GM19025 (cell line): ENCODE measurements at regions not wholly inside any gene's neighbourhood (a gene's known extent, or its start where the extent isn't known, plus 50 kb on each side); places are given as distances from the start of the nearest gene placed in this dataset.
"Not testable (repeated sequence)": the region's sequence is repeated elsewhere in the genome, so short reads cannot be mapped to it uniquely, and the experiment has no call there.

Experiments used
- ATAC-seq: cut with Tn5 transposase; IDR thresholded peaks from one replicate; pipeline ENCODE4 v1.9.1; 2021; ENCODE audit warnings: mild to moderate bottlenecking, low read depth, moderate library complexity; ENCODE audit not compliant: unreplicated experiment

DNA sequence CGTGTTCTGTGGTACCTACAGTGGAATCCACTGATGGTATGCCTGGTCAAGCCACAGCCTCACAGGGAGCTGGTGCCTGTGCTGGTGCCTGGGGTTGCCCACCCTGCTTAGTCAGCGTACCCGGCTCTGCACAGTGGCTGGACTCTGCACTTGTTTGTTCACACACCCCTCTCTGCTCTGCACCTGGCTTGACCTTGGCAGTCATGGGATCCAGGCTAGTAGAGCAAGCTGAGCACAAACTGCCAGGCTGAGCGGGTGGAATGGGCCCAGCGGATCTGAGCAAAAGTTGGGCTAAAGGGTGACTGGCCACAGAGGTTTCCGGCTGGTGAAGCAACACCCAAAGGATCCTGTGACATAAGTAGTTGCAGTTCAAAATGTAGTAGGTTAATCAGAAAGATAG, 163.5 kb downstream of the CDH19 start:
- no peak for ATAC-seq

DNA sequence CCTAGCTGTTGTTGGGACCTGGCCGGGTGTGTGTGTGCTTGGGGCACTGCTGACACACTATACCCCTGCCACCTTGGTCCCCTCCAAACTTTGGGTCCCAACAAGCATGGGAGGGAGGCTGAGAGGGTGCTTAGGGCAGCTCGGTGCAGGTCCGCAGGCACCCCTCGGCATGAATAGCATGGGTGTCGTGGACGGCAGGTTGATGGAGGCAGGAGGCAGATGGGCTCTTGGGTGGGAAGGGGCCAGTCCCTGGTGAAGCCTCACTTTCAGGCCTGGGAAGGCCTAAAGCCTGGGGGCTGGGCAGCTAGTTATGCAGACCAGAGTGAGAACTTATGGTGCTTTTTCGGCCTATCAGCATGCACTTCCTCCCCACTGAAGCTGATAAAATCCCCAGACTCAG, 164.2 kb downstream of the CDH19 start:
- ATAC-seq, result no peak

DNA sequence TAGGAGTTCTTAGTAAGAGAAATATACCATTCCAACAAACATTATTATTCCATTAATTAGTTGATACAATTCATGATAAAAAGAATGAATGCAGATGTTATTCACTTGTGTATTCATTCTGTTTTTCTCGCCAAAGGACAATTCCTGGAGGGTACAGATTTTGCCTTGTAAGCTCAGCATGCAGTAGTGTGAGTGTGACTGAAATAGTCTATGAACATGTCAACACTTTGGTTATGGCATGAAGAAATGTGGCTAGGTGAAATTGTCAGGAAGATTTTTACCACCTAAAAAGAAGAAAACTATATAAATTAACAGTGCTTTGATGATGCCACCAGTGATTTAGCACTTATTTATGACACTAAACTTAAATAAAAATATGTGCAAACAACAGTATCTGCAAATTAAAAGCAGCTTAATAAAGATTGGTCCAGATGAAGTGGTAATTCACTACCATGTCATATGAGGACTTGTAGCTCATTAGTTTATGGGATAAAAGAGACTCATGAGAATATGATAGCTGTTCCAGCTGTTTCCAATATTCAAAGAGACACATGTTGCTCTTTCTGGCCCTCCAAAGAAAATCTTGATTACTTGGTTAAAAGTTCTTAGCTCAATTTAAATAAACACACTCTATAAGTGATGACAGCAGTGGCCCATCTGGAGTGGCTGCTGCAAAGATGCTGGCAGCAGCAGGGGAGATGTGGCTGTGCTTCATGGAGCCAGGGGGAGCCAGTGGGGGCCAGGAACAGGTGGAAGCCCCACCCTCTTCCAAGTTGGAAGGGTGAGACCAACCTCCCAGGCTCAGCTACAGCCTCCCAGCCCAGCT, 165.0 kb downstream of the CDH19 start:
- ATAC-seq, result no peak

DNA sequence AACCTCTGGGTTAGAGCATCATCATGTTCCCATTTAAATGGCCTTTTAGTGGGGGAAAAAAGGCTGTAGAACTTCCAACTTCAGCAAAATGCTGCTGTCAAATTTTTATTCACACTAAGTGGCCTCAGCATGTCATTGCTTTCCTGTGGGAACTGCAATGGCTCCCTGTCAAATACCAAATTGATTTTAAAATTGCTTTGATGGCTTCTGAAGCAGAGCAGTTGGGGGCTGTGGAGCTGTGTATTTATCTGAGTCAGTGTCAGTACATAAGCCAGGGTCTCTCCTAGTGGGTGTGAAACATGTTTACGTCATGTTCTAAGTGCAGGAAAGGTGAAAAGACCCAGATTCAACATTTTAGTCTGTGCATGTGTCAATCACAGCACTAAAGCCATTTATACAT, 171.3 kb downstream of the CDH19 start:
- ATAC-seq, result no peak

DNA sequence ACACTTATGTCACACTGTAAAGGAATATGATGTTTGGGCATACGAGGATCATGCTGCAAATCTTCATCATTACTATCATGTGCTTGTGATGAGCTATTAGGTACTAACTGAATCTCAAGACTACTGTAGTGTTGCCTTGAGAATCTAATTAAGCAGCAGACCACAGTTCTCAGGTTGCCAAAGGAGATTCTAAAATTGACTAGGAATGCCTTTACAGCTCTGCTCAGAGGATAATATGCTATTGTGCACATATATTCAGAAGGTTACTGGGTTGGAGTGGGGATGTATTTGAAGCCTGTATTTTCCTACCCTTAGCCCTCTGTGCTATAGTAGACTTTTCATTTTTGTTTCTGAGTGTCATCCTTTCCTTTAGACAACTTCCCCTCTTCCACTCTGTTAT, 175.1 kb downstream of the CDH19 start:
- no peak for ATAC-seq

DNA sequence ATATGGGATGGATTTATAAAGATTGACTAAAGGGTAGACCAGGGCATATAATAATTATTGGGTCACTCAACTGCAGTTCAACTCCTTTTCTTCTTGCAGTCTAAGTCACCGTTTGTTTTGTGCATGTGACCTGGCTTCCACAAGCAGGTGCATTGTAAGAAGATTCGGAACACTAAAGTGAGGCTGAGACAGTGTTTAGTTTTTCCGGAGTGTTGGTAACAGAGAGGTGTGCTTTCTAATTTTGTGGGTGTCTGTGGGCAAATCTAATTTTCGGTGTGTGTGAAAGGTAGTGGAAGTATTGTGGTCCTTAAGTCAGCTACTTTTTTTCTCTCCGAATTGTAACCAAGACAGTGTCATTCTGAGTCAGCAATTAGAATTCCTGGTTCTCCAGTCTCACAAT, 184.5 kb downstream of the CDH19 start:
- no peak for ATAC-seq

DNA sequence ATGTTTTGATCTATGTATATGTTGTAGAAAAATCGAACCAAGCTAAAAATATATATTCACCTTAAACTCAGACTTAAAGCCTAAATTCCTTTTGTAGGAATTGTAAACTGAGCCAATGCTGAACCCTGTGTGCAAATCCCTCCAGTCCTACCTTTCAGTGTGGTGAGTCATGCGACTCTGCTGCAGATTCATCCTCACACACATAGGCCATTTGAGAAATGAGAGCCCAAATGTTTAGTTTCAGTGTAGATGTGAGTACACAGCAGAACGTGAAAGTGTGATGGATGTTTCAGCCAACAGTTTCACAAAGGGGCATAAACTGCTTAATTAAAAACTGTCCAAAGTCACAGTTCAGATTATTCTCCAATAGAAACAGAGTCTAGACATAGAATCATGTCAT, 193.2 kb downstream of the CDH19 start:
- ATAC-seq, result no peak

DNA sequence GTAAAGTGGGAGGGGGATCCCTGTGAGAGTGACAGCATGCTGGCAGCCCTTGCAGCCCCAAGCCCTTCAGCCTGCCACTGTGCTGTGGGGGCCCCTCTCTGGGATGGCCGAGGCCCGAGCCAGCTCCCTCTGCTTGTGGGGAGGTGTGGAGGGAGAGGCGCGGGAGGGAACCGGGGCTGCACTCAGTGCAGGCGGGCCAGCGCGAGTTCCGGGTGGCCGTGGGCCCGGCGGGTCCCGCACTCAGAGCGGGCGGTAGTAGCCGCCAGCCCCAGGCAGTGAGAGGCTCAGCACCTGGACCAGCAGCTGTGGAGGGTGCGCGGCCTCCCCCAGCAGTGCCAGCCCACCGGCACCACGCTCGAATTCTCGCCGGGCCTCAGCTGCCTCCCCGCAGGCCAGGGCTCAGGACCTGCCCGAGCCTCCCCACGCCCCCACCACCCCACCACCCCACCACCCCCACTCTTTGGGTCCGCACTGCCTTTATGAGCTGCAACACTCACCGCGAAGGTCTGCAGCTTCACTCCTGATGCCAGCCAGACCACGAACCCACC, 208.1 kb downstream of the CDH19 start:
- no peak for ATAC-seq

DNA sequence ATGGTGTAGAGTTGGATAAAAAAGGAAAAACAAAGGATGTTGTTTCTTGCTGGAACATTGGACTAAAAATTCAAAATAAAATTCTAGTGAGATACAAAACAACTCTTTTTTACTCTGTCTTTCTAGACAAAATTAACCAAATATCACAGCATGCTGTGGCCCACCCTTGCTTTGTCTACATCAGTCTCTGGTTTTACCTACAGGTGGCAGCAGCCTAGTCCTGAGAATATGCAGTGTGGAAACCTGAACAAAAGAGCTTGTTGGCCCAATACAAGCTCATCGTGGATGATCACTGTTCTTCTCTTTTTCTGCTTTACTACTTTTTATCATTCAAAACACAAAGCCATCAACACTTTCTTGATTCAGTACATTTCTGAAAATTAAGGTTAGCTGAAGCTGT, 210.4 kb downstream of the CDH19 start:
- ATAC-seq, result no peak

DNA sequence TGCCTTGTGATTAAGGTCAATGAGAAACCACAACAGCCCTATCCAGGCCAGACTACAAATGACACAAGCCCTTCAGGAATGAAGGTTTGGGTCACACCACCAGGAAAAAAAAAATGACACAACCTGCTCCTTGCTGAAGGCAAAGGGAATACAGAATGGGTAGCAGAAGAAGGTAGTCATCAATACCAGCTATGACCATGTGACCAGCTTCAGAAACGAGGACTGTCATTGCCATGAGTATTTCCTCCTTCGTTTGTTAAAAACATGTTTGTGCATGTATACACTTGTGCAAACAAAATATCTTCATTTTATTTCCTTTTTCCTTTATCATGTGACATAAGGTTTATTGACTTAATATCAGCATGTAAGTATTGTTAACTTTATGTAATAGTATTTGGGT, 226.6 kb downstream of the CDH19 start:
- ATAC-seq, result no peak

DNA sequence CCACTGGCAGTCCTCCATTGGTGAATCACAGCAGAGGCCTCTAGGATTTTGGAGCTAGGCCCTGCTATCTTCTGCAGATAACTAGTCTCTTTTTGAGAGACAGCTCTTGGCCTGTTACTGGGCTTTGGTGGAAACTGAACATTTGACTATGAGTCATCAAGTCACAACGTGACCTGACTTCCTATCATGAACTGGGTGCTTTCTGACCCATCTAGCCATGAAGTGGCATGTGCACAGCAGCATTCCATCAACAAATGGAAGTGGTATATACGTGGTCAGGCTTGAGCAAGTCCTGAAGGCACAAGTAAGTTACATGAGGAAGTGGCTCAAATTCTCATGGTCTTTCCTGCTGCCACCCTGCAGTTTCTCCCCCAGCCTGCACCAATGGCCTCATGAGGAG, 228.5 kb downstream of the CDH19 start:
- not testable (repeated sequence) for ATAC-seq

DNA sequence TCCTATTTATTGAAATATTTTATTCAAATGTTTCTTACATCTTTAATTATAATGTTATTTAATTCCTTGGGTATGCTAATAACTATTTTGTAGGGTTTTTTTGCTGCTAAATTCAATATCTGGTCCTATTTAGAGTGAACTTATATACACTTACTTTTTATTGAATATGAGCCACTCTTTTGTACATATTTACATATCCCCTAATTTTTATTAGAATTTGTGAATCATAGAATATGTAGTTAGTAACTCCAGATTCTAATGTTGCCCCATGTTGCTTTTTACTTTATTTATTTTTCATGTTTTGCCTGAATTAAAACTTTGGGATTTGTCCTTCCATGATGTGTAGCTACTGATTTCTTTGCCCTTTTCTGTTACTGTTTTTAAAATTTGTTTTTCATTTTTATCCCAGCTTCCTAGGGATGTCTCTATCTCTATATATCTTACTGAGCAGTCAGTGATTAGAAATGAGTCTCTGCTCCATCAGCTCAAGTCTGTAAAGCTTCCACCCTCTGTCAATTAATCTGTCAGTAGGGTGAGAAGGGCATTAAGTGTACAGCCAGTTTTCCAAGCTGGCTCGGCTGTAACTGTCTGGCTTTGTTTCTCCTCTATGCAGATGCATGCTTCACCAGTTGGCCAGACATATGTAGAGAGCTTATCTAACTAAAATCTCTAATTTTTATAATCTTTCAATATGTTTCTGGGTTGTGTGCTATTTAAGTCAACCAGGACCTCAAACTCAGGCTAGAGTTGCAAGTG, 256.9 kb downstream of the CDH19 start:
- ATAC-seq, result no peak

DNA sequence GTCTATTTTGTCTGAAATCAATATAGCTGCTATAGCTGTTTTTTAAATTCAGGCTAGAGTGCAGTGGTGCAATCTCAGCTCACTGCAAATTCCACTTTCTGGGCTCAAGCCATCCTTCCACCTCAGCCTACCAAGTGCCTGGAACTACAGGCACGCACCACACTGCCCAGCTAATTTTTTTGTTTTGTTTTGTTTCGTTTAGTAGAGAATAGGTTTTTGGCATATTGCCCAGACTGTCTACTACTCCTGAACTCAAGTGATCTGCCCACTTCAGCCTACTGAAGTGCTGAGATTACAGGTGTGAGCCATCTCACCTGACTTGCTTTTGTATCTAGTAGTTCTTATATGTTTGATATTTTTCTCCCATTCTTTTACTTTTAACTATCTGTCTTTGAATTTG, 259.7 kb downstream of the CDH19 start:
- no peak for ATAC-seq

DNA sequence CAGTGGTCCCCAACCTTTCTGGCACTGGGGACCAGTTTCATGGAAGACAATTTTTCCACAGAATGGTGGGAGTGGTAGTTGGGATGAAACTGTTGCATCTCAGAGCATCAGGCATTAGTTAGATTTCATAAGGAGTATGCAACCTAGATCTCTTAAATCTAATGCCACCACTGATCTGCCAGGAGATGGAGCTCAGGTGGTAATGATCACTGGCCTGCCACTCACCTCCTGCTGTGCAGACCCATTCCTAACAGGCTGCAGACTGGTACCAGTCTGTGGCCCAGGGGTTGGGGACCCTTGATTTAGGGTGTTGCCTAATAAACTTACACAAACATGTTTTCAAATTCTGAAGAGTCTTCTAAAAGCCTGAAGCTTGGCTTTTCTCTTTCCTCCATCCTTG, 261.3 kb downstream of the CDH19 start:
- no peak for ATAC-seq

DNA sequence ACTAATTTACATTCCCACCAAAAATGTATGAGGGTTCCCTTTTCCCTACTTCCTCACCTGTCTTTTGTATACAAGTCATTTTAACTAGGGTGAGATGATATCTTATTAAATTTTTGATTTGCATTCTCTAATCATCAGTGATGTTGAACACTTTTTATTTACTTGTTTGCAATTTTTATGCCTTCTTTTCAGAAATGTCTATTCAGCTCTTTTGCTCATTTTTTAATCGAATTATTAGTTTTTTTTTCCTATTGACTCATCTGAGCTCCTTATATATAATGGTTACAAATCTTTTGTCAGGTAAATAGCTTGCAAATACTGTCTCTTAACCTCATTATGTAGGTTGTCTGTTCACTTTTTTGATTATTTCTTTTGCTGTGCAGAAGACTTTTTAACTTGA, 269.4 kb downstream of the CDH19 start:
- no peak for ATAC-seq

DNA sequence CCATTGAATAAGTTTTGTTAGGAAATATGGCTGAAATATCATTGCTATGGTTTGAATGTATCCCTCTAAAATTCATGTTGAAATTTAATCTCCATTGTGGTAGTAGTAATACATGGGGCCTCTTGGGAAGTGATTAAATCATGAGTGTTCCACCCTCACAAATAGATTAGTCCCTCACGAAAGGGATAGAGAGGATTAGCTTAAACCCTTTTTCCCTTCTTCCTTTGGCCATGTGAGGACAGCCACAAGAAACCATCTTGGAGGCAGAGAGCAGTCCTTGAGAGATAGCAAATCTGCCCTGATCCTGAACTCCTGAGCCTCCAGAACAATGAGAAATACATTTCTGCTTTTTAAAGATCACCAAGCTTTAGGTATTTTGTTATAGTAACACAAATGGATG, 274.2 kb downstream of the CDH19 start:
- ATAC-seq, result no peak

DNA sequence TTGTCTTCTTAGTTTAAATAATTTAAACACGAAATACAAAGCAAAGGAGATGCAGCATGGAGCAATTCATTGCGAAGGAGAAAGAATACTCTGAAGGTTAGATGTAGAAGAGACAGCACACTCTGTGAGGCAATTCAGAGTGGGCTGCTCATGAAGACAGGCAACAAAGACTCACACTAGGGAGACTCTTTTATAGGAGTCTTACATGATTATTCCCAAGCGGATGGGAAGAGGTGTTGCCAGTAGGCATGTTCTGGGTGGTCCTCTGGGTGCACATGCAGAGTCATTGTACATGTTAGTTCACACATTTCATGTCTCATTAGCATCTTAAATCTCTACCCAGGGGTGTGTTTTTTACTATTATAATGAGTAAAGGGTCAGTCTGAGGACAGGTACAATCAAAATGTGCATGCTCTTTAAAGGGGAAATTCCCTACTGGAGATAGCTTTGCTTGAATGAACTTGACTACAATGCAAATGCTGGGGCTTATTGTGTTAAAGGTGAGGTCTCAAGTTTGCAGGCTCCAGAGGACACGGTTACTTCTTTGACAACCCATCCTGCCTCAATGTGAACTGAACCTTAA, 275.5 kb downstream of the CDH19 start:
- no peak for ATAC-seq

DNA sequence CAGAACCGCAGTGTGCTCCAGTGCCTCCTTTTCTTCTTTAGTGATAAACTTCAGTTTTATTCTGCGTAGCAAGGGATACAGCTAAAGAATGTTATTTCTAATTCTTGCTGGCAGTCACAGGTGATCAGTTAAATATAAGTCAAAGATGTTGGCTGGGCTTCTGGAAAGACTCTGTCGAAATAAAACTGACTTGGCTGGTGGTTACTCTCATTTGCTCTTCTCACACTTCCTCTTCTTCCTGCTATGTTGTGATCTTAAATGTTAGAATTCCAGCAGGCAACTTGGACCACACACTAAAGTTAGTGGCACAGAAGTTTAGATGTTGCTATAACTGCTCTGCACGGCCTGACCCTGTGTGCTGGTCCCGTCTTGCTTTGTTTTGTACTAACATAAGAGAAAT, 278.6 kb downstream of the CDH19 start:
- no peak for ATAC-seq

DNA sequence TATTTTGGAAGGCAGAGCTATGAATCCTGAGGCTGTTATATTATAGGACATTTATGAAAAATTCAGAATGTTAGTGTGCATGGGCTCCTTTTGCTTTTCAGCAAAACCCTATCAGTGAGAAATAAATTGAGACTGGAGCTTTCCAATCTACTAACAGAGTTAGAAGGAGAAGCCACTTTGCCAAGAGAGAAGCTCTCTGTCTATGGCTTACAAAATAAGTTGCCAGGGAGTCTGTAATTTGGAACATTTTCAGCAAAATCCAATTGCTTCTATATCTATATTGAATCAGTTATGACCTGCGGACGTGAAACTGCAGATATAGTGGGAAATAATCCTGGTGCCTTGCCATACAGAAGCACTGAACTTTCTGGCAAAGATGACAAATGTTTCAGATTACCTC, 279.3 kb downstream of the CDH19 start:
- ATAC-seq, result no peak

DNA sequence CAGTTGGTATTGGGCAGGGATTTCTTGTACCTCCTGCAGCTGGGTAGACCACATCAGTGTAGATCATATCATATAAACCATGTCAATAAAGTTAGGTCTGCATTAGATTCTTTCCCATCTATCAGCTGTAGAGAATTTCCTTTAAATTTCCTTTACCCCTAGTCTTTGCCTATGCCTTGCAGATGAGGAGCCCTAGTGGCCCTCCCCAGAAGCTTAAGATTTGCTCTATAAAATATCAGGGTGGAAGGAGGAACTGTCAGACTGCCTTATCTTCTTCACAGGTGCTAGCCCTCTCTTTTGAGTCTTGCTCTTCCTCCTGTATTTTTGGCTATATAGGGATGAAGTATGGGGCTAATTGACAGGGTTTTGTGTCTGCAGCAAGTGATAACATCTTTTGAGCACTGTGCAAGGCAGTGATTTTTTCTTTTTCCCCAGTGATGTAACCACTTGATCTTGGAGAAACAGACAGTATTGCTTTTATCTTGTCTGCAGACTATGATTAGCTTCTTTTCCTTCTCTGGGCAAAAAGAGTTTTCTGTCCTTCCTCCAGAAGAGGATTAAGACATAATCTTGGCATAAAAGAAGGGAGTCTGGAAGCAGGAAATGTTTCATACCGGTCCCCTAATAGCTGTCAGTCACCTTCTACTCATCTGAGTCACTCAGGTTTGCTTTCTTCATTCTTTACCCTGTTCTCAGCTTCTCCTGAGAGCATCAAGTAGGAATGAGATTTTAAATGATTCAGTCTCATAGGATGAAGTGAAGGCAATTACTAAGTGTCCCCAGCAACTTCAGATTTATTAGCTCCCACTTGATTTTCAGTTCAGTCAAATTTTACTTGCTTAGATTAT, 286.4 kb downstream of the CDH19 start:
- no peak for ATAC-seq

DNA sequence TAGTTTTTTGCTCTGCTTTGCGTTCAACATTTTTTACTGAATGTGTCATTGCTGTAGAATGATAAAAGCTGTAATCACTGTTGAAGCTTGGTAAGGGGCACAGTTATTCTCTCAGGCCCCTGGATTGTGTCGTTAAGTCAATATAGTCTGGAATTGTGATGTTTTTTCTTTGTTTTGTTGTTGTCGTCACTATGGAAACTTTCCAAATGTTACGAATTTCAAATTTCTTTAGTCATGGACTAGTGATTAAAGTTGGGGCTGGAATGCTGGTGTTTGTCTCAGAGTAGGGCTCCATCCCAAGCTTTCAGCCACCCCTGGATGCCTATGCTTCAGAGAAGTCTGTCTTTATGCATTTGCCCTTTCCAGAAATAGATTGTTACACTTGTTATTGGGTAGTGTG, 287.2 kb downstream of the CDH19 start:
- ATAC-seq, result no peak
